GM23338 (cell line): ENCODE measurements at regions not wholly inside any gene's neighbourhood (a gene's known extent, or its start where the extent isn't known, plus 50 kb on each side); places are given as distances from the start of the nearest gene placed in this dataset.

Experiments used
- ATAC-seq: fragments of 200-7000 bp; cut with Tn5 transposase; 3 replicates; pipeline ENCODE4 v1.9.1; 2020
- DNase-seq: peaks from one replicate; pipeline ENCODE4 v3.0.0-alpha.2; 2015; ENCODE audit warnings: low spot score
- H2AFZ ChIP-seq: fragments of 200-600 bp; sonication (generic); 2 replicates; pipeline ENCODE4 v1.8.0; 2016; ENCODE audit warnings: antibody characterized with exemption, mild to moderate bottlenecking, moderate library complexity
- H3F3A ChIP-seq: fragments of 200-600 bp; sonication (generic); replicated peaks from 2 replicates; pipeline ENCODE4 v1.8.0; 2017; ENCODE audit warnings: antibody characterized with exemption, mixed run types, low read depth
- H3K27ac ChIP-seq: fragments of 200-600 bp; sonication (generic); 2 replicates; pipeline ENCODE4 v1.6.1; 2016; ENCODE audit warnings: low read depth
- H3K27me3 ChIP-seq: fragments of 200-600 bp; sonication (generic); 2 replicates; pipeline ENCODE4 v1.8.0; 2016; ENCODE audit warnings: mild to moderate bottlenecking, mixed run types, moderate library complexity; ENCODE audit not compliant: insufficient read depth
- H3K36me3 ChIP-seq: fragments of 200-600 bp; sonication (generic); 2 replicates; pipeline ENCODE4 v1.8.0; 2016; ENCODE audit warnings: mild to moderate bottlenecking; ENCODE audit not compliant: insufficient read depth
- H3K4me1 ChIP-seq: fragments of 200-600 bp; sonication (generic); 2 replicates; pipeline ENCODE4 v1.8.0; 2016; ENCODE audit warnings: mild to moderate bottlenecking, moderate library complexity; ENCODE audit not compliant: insufficient read depth
- H3K4me2 ChIP-seq: fragments of 200-600 bp; sonication (generic); 2 replicates; pipeline ENCODE4 v1.7.1; 2017; ENCODE audit warnings: mixed run types
- H3K4me3 ChIP-seq: fragments of 200-600 bp; sonication (generic); 2 replicates; pipeline ENCODE4 v1.6.1; 2016; ENCODE audit warnings: mixed run types
- H3K79me2 ChIP-seq: fragments of 200-600 bp; sonication (generic); replicated peaks from 2 replicates; pipeline ENCODE4 v1.8.0; 2017; ENCODE audit warnings: mild to moderate bottlenecking; ENCODE audit not compliant: insufficient read depth
- H3K9me2 ChIP-seq: fragments of 200-600 bp; sonication (generic); 2 replicates; pipeline ENCODE4 v1.8.0; 2017; ENCODE audit not compliant: insufficient read depth
- H4K20me1 ChIP-seq: fragments of 200-600 bp; sonication (generic); replicated peaks from 2 replicates; pipeline ENCODE4 v1.8.0; 2017; ENCODE audit warnings: mild to moderate bottlenecking; ENCODE audit not compliant: insufficient read depth
- H3K27ac Mint-ChIP-seq: 2 replicates; pipeline ENCODE4 v1.8.0; 2020; ENCODE audit warnings: inconsistent platforms, mild to moderate bottlenecking, moderate library complexity, mixed read lengths
- H3K27me3 Mint-ChIP-seq: 3 replicates; pipeline ENCODE4 v1.8.0; 2022; ENCODE audit warnings: low read depth, mild to moderate bottlenecking, moderate library complexity, mixed read lengths, inconsistent platforms; ENCODE audit not compliant: insufficient read depth, poor library complexity
- H3K36me3 Mint-ChIP-seq: 3 replicates; pipeline ENCODE4 v1.8.0; 2021; ENCODE audit warnings: low read depth, mild to moderate bottlenecking, inconsistent platforms, moderate library complexity, mixed read lengths
- H3K4me1 Mint-ChIP-seq: 3 replicates; pipeline ENCODE4 v1.8.0; 2020; ENCODE audit warnings: mild to moderate bottlenecking, inconsistent platforms, mixed read lengths
- H3K4me3 Mint-ChIP-seq: 3 replicates; pipeline ENCODE4 v1.8.0; 2021; ENCODE audit warnings: moderate library complexity, mild to moderate bottlenecking, inconsistent platforms, mixed read lengths
- H3K9me3 Mint-ChIP-seq: 3 replicates; pipeline ENCODE4 v1.8.0; 2020; ENCODE audit warnings: moderate library complexity, mild to moderate bottlenecking, inconsistent platforms, mixed read lengths
- CREB1 ChIP-seq: fragments of 250-450 bp; sonication (Bioruptor Pico); IDR thresholded peaks from 2 replicates; pipeline ENCODE4 v1.5.0; 2020; ENCODE audit warnings: low read depth, mild to moderate bottlenecking, moderate library complexity
- EZH2 ChIP-seq: fragments of 200-600 bp; sonication (generic); IDR thresholded peaks from one replicate; pipeline ENCODE4 v1.8.0; 2017; ENCODE audit warnings: antibody characterized with exemption, mild to moderate bottlenecking, low read depth; ENCODE audit not compliant: unreplicated experiment
- EZH2phosphoT487 ChIP-seq: fragments of 200-600 bp; sonication (generic); IDR thresholded peaks from one replicate; pipeline ENCODE4 v1.8.1; 2018; ENCODE audit warnings: antibody characterized with exemption; ENCODE audit not compliant: unreplicated experiment
- JUNB ChIP-seq: IDR thresholded peaks from one replicate; pipeline ENCODE4 v1.6.1; 2016; ENCODE audit warnings: antibody characterized with exemption; ENCODE audit not compliant: unreplicated experiment
- NANOG ChIP-seq: IDR thresholded peaks from 2 replicates; pipeline ENCODE4 v1.6.1; 2016; ENCODE audit warnings: antibody characterized with exemption, borderline replicate concordance
- POLR2AphosphoS5 ChIP-seq: IDR thresholded peaks from 2 replicates; pipeline ENCODE4 v1.6.1; 2016; ENCODE audit warnings: antibody characterized with exemption, low read depth
- STAT1 ChIP-seq: IDR thresholded peaks from one replicate; pipeline ENCODE4 v1.6.1; 2016; ENCODE audit warnings: antibody characterized with exemption; ENCODE audit not compliant: unreplicated experiment
- ZNF114 ChIP-seq: fragments of 250-450 bp; sonication (Bioruptor Pico); IDR thresholded peaks from 2 replicates; pipeline ENCODE4 v1.5.0; 2020; ENCODE audit warnings: mild to moderate bottlenecking, moderate library complexity
- ZNF331 ChIP-seq: fragments of 250-450 bp; sonication (Bioruptor Pico); IDR thresholded peaks from 2 replicates; pipeline ENCODE4 v1.5.0; 2020; ENCODE audit warnings: low read depth, mild to moderate bottlenecking, moderate library complexity
- TF ChIP-seq, protein P1 (sequence below): IDR thresholded peaks from one replicate; pipeline ENCODE4 v1.6.1; 2018; ENCODE audit warnings: antibody characterized with exemption; ENCODE audit not compliant: unreplicated experiment
- TF ChIP-seq, protein P2 (sequence below): fragments of 250-450 bp; sonication (Bioruptor Pico); IDR thresholded peaks from 2 replicates; pipeline ENCODE4 v1.5.0; 2020; ENCODE audit warnings: mild to moderate bottlenecking, moderate library complexity
- TF ChIP-seq, protein P3 (sequence below), 2 experiments: fragments of 200-600 bp in 1 of 2; sonication (generic) in 1 of 2; conservative IDR thresholded peaks; 2 replicates each; pipeline versions ENCODE4 v1.5.1 to v1.6.1; 2016 to 2017; ENCODE audit warnings: antibody characterized with exemption in 2 of 2, low read depth in 2 of 2, mild to moderate bottlenecking in 2 of 2, moderate library complexity in 1 of 2
- TF ChIP-seq, protein P4 (sequence below): IDR thresholded peaks from 2 replicates; pipeline ENCODE4 v1.6.1; 2016; ENCODE audit warnings: antibody characterized with exemption

DNA sequence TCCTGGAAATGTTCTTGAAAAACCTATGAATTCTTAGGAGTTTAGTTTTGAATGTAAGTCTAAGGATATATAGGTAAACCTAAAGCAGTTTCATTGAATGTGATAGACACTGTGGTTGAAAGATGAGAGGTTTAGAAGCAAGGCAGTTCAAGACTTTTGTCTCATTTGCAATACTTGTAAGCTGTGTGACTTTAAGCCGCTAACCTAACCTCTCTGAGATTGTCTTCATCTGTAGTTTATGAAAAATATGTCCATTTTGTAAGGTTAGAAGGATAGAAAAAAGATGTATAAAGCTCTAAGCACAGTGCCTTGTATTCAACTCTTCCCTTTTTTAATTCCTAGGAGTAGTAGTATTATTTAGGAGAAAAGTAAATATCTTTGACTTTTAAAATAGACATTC lies 306.6 kb upstream of the ARRDC4 start:
- H3K4me3 ChIP-seq, result no peak overlapping the region
- Mint-ChIP-seq H3K9me3 (no peaks in the 10 kb centered on the region; the same call in 2 of the 3 replicates), H3K4me3 (no peak overlapping the region), H3K27ac (no peak overlapping the region), H3K27me3 (peaks cover 14% of the 10 kb centered on the region), H3K4me1 (peaks cover 29% of the 10 kb centered on the region), H3K36me3 (no peaks in the 10 kb centered on the region; the same call in 2 of the 3 replicates)
- H3K4me1 ChIP-seq, result peaks cover 29% of the 10 kb centered on the region
- H3K9me2 ChIP-seq, result no peaks in the 10 kb centered on the region
- TF ChIP-seq ZNF331 (CRISPR knock-in tag) (no peak), POLR2AphosphoS5 (no peak), CREB1 (CRISPR knock-in tag) (no peak), NANOG (no peak), STAT1 (no peak), EZH2 (no peak), ZNF114 (CRISPR knock-in tag) (no peak), JUNB (no peak), EZH2phosphoT487 (no peak)
- TF ChIP-seq, protein P1, sequence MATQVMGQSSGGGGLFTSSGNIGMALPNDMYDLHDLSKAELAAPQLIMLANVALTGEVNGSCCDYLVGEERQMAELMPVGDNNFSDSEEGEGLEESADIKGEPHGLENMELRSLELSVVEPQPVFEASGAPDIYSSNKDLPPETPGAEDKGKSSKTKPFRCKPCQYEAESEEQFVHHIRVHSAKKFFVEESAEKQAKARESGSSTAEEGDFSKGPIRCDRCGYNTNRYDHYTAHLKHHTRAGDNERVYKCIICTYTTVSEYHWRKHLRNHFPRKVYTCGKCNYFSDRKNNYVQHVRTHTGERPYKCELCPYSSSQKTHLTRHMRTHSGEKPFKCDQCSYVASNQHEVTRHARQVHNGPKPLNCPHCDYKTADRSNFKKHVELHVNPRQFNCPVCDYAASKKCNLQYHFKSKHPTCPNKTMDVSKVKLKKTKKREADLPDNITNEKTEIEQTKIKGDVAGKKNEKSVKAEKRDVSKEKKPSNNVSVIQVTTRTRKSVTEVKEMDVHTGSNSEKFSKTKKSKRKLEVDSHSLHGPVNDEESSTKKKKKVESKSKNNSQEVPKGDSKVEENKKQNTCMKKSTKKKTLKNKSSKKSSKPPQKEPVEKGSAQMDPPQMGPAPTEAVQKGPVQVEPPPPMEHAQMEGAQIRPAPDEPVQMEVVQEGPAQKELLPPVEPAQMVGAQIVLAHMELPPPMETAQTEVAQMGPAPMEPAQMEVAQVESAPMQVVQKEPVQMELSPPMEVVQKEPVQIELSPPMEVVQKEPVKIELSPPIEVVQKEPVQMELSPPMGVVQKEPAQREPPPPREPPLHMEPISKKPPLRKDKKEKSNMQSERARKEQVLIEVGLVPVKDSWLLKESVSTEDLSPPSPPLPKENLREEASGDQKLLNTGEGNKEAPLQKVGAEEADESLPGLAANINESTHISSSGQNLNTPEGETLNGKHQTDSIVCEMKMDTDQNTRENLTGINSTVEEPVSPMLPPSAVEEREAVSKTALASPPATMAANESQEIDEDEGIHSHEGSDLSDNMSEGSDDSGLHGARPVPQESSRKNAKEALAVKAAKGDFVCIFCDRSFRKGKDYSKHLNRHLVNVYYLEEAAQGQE, result no peak
- TF ChIP-seq, protein P2, sequence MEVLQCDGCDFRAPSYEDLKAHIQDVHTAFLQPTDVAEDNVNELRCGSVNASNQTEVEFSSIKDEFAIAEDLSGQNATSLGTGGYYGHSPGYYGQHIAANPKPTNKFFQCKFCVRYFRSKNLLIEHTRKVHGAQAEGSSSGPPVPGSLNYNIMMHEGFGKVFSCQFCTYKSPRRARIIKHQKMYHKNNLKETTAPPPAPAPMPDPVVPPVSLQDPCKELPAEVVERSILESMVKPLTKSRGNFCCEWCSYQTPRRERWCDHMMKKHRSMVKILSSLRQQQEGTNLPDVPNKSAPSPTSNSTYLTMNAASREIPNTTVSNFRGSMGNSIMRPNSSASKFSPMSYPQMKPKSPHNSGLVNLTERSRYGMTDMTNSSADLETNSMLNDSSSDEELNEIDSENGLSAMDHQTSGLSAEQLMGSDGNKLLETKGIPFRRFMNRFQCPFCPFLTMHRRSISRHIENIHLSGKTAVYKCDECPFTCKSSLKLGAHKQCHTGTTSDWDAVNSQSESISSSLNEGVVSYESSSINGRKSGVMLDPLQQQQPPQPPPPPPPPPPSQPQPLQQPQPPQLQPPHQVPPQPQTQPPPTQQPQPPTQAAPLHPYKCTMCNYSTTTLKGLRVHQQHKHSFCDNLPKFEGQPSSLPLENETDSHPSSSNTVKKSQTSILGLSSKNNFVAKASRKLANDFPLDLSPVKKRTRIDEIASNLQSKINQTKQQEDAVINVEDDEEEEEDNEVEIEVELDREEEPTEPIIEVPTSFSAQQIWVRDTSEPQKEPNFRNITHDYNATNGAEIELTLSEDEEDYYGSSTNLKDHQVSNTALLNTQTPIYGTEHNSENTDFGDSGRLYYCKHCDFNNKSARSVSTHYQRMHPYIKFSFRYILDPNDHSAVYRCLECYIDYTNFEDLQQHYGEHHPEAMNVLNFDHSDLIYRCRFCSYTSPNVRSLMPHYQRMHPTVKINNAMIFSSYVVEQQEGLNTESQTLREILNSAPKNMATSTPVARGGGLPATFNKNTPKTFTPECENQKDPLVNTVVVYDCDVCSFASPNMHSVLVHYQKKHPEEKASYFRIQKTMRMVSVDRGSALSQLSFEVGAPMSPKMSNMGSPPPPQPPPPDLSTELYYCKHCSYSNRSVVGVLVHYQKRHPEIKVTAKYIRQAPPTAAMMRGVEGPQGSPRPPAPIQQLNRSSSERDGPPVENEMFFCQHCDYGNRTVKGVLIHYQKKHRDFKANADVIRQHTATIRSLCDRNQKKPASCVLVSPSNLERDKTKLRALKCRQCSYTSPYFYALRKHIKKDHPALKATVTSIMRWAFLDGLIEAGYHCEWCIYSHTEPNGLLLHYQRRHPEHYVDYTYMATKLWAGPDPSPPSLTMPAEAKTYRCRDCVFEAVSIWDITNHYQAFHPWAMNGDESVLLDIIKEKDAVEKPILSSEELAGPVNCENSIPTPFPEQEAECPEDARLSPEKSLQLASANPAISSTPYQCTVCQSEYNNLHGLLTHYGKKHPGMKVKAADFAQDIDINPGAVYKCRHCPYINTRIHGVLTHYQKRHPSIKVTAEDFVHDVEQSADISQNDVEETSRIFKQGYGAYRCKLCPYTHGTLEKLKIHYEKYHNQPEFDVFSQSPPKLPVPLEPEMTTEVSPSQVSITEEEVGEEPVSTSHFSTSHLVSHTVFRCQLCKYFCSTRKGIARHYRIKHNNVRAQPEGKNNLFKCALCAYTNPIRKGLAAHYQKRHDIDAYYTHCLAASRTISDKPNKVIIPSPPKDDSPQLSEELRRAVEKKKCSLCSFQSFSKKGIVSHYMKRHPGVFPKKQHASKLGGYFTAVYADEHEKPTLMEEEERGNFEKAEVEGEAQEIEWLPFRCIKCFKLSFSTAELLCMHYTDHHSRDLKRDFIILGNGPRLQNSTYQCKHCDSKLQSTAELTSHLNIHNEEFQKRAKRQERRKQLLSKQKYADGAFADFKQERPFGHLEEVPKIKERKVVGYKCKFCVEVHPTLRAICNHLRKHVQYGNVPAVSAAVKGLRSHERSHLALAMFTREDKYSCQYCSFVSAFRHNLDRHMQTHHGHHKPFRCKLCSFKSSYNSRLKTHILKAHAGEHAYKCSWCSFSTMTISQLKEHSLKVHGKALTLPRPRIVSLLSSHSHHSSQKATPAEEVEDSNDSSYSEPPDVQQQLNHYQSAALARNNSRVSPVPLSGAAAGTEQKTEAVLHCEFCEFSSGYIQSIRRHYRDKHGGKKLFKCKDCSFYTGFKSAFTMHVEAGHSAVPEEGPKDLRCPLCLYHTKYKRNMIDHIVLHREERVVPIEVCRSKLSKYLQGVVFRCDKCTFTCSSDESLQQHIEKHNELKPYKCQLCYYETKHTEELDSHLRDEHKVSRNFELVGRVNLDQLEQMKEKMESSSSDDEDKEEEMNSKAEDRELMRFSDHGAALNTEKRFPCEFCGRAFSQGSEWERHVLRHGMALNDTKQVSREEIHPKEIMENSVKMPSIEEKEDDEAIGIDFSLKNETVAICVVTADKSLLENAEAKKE, result no peak
- TF ChIP-seq, protein P3, sequence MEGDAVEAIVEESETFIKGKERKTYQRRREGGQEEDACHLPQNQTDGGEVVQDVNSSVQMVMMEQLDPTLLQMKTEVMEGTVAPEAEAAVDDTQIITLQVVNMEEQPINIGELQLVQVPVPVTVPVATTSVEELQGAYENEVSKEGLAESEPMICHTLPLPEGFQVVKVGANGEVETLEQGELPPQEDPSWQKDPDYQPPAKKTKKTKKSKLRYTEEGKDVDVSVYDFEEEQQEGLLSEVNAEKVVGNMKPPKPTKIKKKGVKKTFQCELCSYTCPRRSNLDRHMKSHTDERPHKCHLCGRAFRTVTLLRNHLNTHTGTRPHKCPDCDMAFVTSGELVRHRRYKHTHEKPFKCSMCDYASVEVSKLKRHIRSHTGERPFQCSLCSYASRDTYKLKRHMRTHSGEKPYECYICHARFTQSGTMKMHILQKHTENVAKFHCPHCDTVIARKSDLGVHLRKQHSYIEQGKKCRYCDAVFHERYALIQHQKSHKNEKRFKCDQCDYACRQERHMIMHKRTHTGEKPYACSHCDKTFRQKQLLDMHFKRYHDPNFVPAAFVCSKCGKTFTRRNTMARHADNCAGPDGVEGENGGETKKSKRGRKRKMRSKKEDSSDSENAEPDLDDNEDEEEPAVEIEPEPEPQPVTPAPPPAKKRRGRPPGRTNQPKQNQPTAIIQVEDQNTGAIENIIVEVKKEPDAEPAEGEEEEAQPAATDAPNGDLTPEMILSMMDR (conservative IDR thresholded peaks at IDR 0.05; ENCODE audit: low read depth in 2 of 2), result no peak
- TF ChIP-seq, protein P4, sequence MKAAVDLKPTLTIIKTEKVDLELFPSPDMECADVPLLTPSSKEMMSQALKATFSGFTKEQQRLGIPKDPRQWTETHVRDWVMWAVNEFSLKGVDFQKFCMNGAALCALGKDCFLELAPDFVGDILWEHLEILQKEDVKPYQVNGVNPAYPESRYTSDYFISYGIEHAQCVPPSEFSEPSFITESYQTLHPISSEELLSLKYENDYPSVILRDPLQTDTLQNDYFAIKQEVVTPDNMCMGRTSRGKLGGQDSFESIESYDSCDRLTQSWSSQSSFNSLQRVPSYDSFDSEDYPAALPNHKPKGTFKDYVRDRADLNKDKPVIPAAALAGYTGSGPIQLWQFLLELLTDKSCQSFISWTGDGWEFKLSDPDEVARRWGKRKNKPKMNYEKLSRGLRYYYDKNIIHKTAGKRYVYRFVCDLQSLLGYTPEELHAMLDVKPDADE, result no peak
- DNase-seq, result no peak
- no peaks in the 10 kb centered on the region for H4K20me1 ChIP-seq
- no peak for ATAC-seq
- H3F3A ChIP-seq, result no peaks in the 10 kb centered on the region
- H3K4me2 ChIP-seq, result peak overlapping the region; percentile 60; the same call in 1 of the 2 replicates
- no peaks in the 10 kb centered on the region for H3K79me2 ChIP-seq
- no peaks in the 10 kb centered on the region for H3K36me3 ChIP-seq
- H3K27me3 ChIP-seq, result peaks cover 28% of the 10 kb centered on the region
- H3K27ac ChIP-seq, result no peak overlapping the region
- H2AFZ ChIP-seq, result no peak overlapping the region
